A673 (cell line): ENCODE measurements at regions not wholly inside any gene's neighbourhood (a gene's known extent, or its start where the extent isn't known, plus 50 kb on each side); places are given as distances from the start of the nearest gene placed in this dataset.
A peak's percentile ranks its signal among the peaks of the same experiment; 100 is the strongest.

ENCODE experiments used
- BruUV-seq: library from RNA; stranded (reverse); fragments of 400-500 nt; replicated peaks from 2 replicates; lab custom pipeline; 2021; lab: Mats Ljungman, UMichigan
- CTCF ChIA-PET: fragments of 300-600 bp; sonication (Branson Sonifier 250); formaldehyde crosslinking; loops from one replicate; lab custom pipeline; 2022; ENCODE audit warnings: antibody characterized with exemption; lab: Charles Lee
- POLR2A ChIA-PET: fragments of 300-600 bp; sonication (Branson Sonifier 250); formaldehyde crosslinking; loops from one replicate; lab custom pipeline; 2022; ENCODE audit warnings: antibody characterized with exemption; ENCODE audit not compliant: low non-redundant PET; lab: Charles Lee
- DNase-seq: peaks from one replicate; pipeline ENCODE4 v3.0.0-alpha.2; 2015; ENCODE audit warnings: low spot score
- H3K27ac ChIP-seq: fragments of 200-600 bp; sonication (generic); 2 replicates; pipeline ENCODE4 v1.5.1; 2016; ENCODE audit warnings: mixed run types, low read depth, mild to moderate bottlenecking, mixed read lengths, antibody characterized with exemption, low read length; ENCODE audit not compliant: poor library complexity, severe bottlenecking
- H3K27me3 ChIP-seq: fragments of 200-600 bp; sonication (generic); replicated peaks from 2 replicates; pipeline ENCODE4 v1.6.1; 2017; ENCODE audit warnings: mixed run types, low read depth, mild to moderate bottlenecking, mixed read lengths, antibody characterized with exemption, low read length; ENCODE audit not compliant: insufficient read depth, poor library complexity
- H3K36me3 ChIP-seq: fragments of 200-600 bp; sonication (generic); 2 replicates; pipeline ENCODE4 v1.6.1; 2016; ENCODE audit warnings: mixed run types, mild to moderate bottlenecking, mixed read lengths, antibody characterized with exemption, low read length; ENCODE audit not compliant: insufficient read depth, poor library complexity, severe bottlenecking
- H3K4me1 ChIP-seq: fragments of 200-600 bp; sonication (generic); 2 replicates; pipeline ENCODE4 v1.6.1; 2017; ENCODE audit warnings: mixed run types, mild to moderate bottlenecking, mixed read lengths, antibody characterized with exemption, low read length; ENCODE audit not compliant: insufficient read depth, poor library complexity, severe bottlenecking
- H3K4me3 ChIP-seq: fragments of 200-600 bp; sonication (generic); 2 replicates; pipeline ENCODE4 v1.5.1; 2016; ENCODE audit warnings: low read depth, mixed run types, mild to moderate bottlenecking, mixed read lengths, low read length; ENCODE audit not compliant: poor library complexity, severe bottlenecking
- H3K9me3 ChIP-seq: fragments of 200-600 bp; sonication (generic); 2 replicates; pipeline ENCODE4 v1.6.1; 2016; ENCODE audit warnings: mixed run types, low read depth, mild to moderate bottlenecking, mixed read lengths, antibody characterized with exemption, low read length; ENCODE audit not compliant: poor library complexity, severe bottlenecking
- CTCF ChIP-seq: fragments of 300-800, 200-600 bp; sonication (generic); conservative IDR thresholded peaks from 2 replicates; pipeline ENCODE4 v1.5.1; 2017; ENCODE audit warnings: low read depth, mild to moderate bottlenecking, antibody characterized with exemption, low read length, moderate library complexity, mixed read lengths
- EZH2 ChIP-seq: fragments of 200-600 bp; sonication (generic); IDR thresholded peaks from 2 replicates; pipeline ENCODE4 v1.6.1; 2017; ENCODE audit warnings: borderline replicate concordance, low read depth, mild to moderate bottlenecking, mixed read lengths, antibody characterized with exemption, low read length; ENCODE audit not compliant: poor library complexity, severe bottlenecking
- intact Hi-C: fragments of 100-400 bp; cut with micrococcal nuclease; formaldehyde crosslinking; loops from one replicate; pipeline ENCODE4 v1.10.0; 2022; ENCODE audit not compliant: unreplicated experiment

GRCh38 chr9:19720377-19720776 lies 68.5 kb downstream of the SLC24A2 start:
- H3K36me3 ChIP-seq, result no peaks in the 10 kb centered on the region
- ChIA-PET CTCF (no interaction called here), POLR2A (no interaction called here)
- DNase-seq, result peak; percentile 25
- H3K9me3 ChIP-seq, result no peaks in the 10 kb centered on the region
- intact Hi-C loops, result no loop called here
- no peak overlapping the region for H3K27ac ChIP-seq
- H3K27me3 ChIP-seq, result no peaks in the 10 kb centered on the region
- H3K4me1 ChIP-seq, result no peaks in the 10 kb centered on the region
- TF ChIP-seq EZH2 (no peak), CTCF (no peak)
- BruUV-seq, result no TSS peak
- no peak overlapping the region for H3K4me3 ChIP-seq

GRCh38 chr9:19703702-19704101 lies 85.1 kb downstream of the SLC24A2 start:
- ChIA-PET CTCF (no interaction called here), POLR2A (no interaction called here)
- Histone ChIP-seq H3K27me3 (no peaks in the 10 kb centered on the region), H3K36me3 (no peaks in the 10 kb centered on the region), H3K4me1 (no peaks in the 10 kb centered on the region), H3K27ac (no peak overlapping the region), H3K9me3 (no peaks in the 10 kb centered on the region), H3K4me3 (no peak overlapping the region)
- BruUV-seq, result no TSS peak
- intact Hi-C loops, result no loop called here
- no peak for DNase-seq
- no peak for TF ChIP-seq CTCF
- no peak for TF ChIP-seq EZH2

GRCh38 chr9:19701991-19702390 lies 86.8 kb downstream of the SLC24A2 start:
- Histone ChIP-seq H3K36me3 (no peaks in the 10 kb centered on the region), H3K27me3 (no peaks in the 10 kb centered on the region), H3K4me1 (no peaks in the 10 kb centered on the region), H3K27ac (no peak overlapping the region), H3K9me3 (no peaks in the 10 kb centered on the region), H3K4me3 (no peak overlapping the region)
- ChIA-PET POLR2A (no interaction called here), CTCF (no interaction called here)
- no TSS peak for BruUV-seq
- DNase-seq, result no peak
- TF ChIP-seq CTCF, result no peak
- TF ChIP-seq EZH2, result no peak
- intact Hi-C loops, result no loop called here
